ENCODE measurements at regions not wholly inside any gene's neighbourhood (a gene's known extent, or its start where the extent isn't known, plus 50 kb on each side); places are given as distances from the start of the nearest gene placed in this dataset.

DNA sequence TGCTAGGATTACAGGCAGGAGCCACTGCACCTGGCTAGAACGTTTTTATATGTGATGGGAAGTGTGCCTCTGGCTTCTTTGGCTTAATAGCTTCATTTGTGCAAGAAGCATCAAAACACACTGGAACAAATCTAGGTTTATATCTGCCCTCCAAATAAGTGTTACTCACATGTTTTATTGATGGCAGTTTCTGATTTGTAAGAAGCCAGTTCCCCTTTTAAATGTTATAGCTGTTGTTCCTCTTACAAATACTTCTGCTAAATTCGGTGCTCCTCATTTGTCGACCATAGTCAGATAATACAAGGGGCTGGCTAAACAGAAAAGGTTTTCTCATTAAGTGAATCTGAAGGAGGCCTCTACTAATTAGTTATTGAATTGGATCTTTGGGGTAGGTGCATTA lies 307.1 kb upstream of the SEMA6D start:
- TF ChIP-seq, protein P1, sequence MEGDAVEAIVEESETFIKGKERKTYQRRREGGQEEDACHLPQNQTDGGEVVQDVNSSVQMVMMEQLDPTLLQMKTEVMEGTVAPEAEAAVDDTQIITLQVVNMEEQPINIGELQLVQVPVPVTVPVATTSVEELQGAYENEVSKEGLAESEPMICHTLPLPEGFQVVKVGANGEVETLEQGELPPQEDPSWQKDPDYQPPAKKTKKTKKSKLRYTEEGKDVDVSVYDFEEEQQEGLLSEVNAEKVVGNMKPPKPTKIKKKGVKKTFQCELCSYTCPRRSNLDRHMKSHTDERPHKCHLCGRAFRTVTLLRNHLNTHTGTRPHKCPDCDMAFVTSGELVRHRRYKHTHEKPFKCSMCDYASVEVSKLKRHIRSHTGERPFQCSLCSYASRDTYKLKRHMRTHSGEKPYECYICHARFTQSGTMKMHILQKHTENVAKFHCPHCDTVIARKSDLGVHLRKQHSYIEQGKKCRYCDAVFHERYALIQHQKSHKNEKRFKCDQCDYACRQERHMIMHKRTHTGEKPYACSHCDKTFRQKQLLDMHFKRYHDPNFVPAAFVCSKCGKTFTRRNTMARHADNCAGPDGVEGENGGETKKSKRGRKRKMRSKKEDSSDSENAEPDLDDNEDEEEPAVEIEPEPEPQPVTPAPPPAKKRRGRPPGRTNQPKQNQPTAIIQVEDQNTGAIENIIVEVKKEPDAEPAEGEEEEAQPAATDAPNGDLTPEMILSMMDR (IDR thresholded peaks at IDR 0.05), result no peak
- Histone ChIP-seq H3K27ac (no peak overlapping the region), H3K36me3 (no peaks in the 10 kb centered on the region), H3K4me1 (ENCODE audit: control insufficient read depth in 1 of 2, insufficient read depth in 1 of 2, low read depth in 1 of 2, low read length in 1 of 2) (no peaks in the 10 kb centered on the region), H3K27me3 (peaks cover 7% of the 10 kb centered on the region), H3K9me3 (no peaks in the 10 kb centered on the region), H3K4me3 (ENCODE audit: low read depth in 1 of 2, low read length in 1 of 2) (no peak overlapping the region)

DNA sequence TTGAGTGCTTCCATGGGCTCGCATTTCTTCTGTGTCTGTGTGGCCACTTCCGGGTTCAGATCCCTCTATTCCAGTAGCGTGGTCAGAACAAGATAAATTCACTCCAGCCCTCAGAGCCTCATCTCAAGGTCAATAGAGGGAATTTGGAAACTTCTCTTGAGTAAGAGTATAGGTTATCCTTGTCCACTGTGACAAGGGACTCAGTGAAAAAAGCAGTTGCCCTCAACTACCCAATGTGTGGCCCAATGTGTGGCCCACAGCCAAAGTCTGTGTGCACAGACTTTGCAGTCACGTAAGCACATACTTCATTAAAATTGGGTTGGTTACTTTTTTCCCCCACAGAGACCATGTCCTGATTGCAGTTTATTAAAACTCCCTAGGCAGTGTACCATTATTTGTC lies 305.6 kb upstream of the SEMA6D start:
- no peak overlapping the region for H3K4me3 ChIP-seq (ENCODE audit: low read depth in 1 of 2, low read length in 1 of 2)
- H3K27me3 ChIP-seq, result no peaks in the 10 kb centered on the region
- H3K4me1 ChIP-seq (ENCODE audit: control insufficient read depth in 1 of 2, insufficient read depth in 1 of 2, low read depth in 1 of 2, low read length in 1 of 2), result no peaks in the 10 kb centered on the region
- TF ChIP-seq, protein P1 (IDR thresholded peaks at IDR 0.05), result no peak
- H3K27ac ChIP-seq, result no peak overlapping the region
- no peaks in the 10 kb centered on the region for H3K9me3 ChIP-seq
- no peaks in the 10 kb centered on the region for H3K36me3 ChIP-seq

DNA sequence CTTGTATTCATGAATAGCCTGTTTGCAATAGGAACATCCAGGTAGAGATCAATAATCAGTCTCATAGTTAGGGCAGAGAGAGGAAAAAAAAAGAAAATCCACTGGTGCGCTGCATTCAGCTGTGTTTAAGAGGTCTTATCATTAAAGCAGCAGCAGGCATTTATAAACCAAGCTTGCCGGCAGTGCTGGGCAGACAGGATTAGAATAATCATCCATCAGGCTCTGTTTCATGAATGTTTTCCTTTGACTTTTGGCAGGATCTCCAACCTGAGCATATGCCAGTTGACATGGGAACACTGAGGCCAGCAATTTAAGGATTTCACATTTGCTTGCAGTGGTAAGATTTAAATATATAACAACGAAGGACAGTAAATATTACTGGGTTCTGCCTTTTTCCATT lies 305.2 kb upstream of the SEMA6D start:
- TF ChIP-seq, protein P1 (IDR thresholded peaks at IDR 0.05), result no peak
- H3K4me3 ChIP-seq (ENCODE audit: low read depth in 1 of 2, low read length in 1 of 2), result no peak overlapping the region
- H3K27ac ChIP-seq, result no peak overlapping the region
- no peaks in the 10 kb centered on the region for H3K9me3 ChIP-seq
- H3K4me1 ChIP-seq (ENCODE audit: control insufficient read depth in 1 of 2, insufficient read depth in 1 of 2, low read depth in 1 of 2, low read length in 1 of 2), result no peaks in the 10 kb centered on the region
- H3K27me3 ChIP-seq, result no peaks in the 10 kb centered on the region
- no peaks in the 10 kb centered on the region for H3K36me3 ChIP-seq

DNA sequence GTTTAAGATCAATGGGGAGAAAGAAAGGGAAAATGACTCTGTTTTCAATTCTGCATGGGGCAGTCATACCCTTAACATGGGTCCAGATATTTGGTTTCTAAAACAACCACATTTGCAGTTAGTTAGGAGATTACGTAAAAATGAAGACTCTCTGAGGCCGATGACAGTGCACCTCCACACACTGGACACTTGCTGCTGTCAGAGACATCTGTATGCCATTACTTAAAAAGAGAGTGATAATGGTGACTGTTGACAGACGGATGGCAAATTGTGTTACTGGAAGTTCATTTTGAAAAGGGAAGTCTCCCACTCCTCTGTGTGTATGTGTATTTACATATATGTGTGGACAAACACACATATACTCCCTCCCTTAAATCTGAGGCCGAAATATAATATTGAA lies 304.5 kb upstream of the SEMA6D start:
- no peaks in the 10 kb centered on the region for H3K4me1 ChIP-seq (ENCODE audit: control insufficient read depth in 1 of 2, insufficient read depth in 1 of 2, low read depth in 1 of 2, low read length in 1 of 2)
- TF ChIP-seq, protein P1 (IDR thresholded peaks at IDR 0.05), result no peak
- H3K27me3 ChIP-seq, result no peaks in the 10 kb centered on the region
- H3K4me3 ChIP-seq (ENCODE audit: low read depth in 1 of 2, low read length in 1 of 2), result no peak overlapping the region
- no peaks in the 10 kb centered on the region for H3K9me3 ChIP-seq
- H3K27ac ChIP-seq, result no peak overlapping the region
- no peaks in the 10 kb centered on the region for H3K36me3 ChIP-seq

DNA sequence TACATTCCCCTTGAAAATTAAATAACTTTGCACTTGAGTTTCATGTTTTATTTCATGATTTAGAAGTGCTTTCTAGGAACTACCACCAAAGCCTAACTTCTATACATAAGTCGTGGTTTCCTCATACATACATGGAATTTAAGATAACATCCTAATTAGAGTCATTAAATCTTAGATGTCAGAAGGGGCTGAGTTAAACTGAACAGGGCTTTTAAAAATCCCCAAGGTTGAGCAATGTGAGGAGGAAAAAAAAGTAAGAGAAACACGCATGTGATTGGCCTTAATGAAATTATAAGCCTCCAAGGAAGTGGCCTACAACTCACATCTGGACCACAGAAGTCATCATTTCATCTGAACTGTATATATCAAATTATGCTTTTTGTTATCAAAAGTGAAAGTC lies 303.1 kb upstream of the SEMA6D start:
- no peak overlapping the region for H3K27ac ChIP-seq

More for the DNA sequence above, 303.1 kb upstream of the SEMA6D start:
- Histone ChIP-seq H3K36me3 (no peaks in the 10 kb centered on the region), H3K9me3 (no peaks in the 10 kb centered on the region), H3K27me3 (no peaks in the 10 kb centered on the region), H3K4me3 (ENCODE audit: low read depth in 1 of 2, low read length in 1 of 2) (no peak overlapping the region), H3K4me1 (ENCODE audit: control insufficient read depth in 1 of 2, insufficient read depth in 1 of 2, low read depth in 1 of 2, low read length in 1 of 2) (no peaks in the 10 kb centered on the region)
- TF ChIP-seq, protein P1 (IDR thresholded peaks at IDR 0.05), result no peak

Measured in neutrophil (primary cell).